IMR-90 (cell line): ENCODE measurements at regions not wholly inside any gene's neighbourhood (a gene's known extent, or its start where the extent isn't known, plus 50 kb on each side); places are given as distances from the start of the nearest gene placed in this dataset.

ENCODE experiments used
- ATAC-seq: fragments of 200-7000 bp; cut with Tn5 transposase; 2 replicates; pipeline ENCODE4 v1.9.1; 2020; ENCODE audit warnings: low read depth, mild to moderate bottlenecking, moderate library complexity
- BruUV-seq: library from RNA; stranded (reverse); fragments of 400-500 nt; replicated peaks from 2 replicates; lab custom pipeline; 2021; lab: Mats Ljungman, UMichigan
- CTCF ChIA-PET: fragments of 300-600 bp; formaldehyde crosslinking; extraction: SDS; loops from one replicate; lab custom pipeline; 2021; ENCODE audit warnings: antibody characterized with exemption; lab: Yijun Ruan, JAX
- POLR2A ChIA-PET: fragments of 300-600 bp; sonication (Branson Sonifier 250); formaldehyde crosslinking; loops from one replicate; lab custom pipeline; 2022; ENCODE audit warnings: antibody characterized with exemption; ENCODE audit not compliant: unreplicated experiment; lab: Charles Lee
- DNase-seq: peaks from one replicate; pipeline ENCODE4 v3.0.0; 2013
- H2AFZ ChIP-seq: replicated peaks from 2 replicates; pipeline ENCODE3; 2013; ENCODE audit warnings: low read length, mild to moderate bottlenecking; ENCODE audit not compliant: poor library complexity
- H2AK5ac ChIP-seq: 2 replicates; pipeline ENCODE4 v1.6.1; 2013; ENCODE audit warnings: low read depth, low read length, inconsistent platforms
- H2AK9ac ChIP-seq: replicated peaks from 2 replicates; pipeline ENCODE3; 2013; ENCODE audit warnings: mild to moderate bottlenecking, low read depth, low read length, moderate library complexity; ENCODE audit not compliant: poor library complexity
- H2BK120ac ChIP-seq: 2 replicates; pipeline ENCODE4 v1.6.1; 2013; ENCODE audit warnings: low read depth, low read length, inconsistent platforms
- H2BK15ac ChIP-seq: 3 replicates; pipeline ENCODE4 v1.6.1; 2013; ENCODE audit warnings: low read depth, low read length, inconsistent platforms
- H2BK20ac ChIP-seq: 2 replicates; pipeline ENCODE4 v1.6.1; 2013; ENCODE audit warnings: low read depth, mild to moderate bottlenecking, inconsistent platforms, low read length, moderate library complexity
- H2BK5ac ChIP-seq: 2 replicates; pipeline ENCODE4 v1.6.1; 2013; ENCODE audit warnings: mild to moderate bottlenecking, low read depth, low read length, inconsistent platforms; ENCODE audit not compliant: poor library complexity, severe bottlenecking
- H3K14ac ChIP-seq: replicated peaks from 2 replicates; pipeline ENCODE4 v1.6.1; 2013; ENCODE audit warnings: low read depth, low read length, inconsistent platforms
- H3K18ac ChIP-seq: 2 replicates; pipeline ENCODE4 v1.6.1; 2013; ENCODE audit warnings: low read depth, low read length, control low read depth
- H3K23ac ChIP-seq: 2 replicates; pipeline ENCODE4 v1.6.1; 2013; ENCODE audit warnings: low read depth, low read length, inconsistent platforms
- H3K27ac ChIP-seq: 2 replicates; pipeline ENCODE4 v1.5.1; 2013; ENCODE audit warnings: mild to moderate bottlenecking, control low read depth, low read length; ENCODE audit not compliant: insufficient read depth
- H3K27me3 ChIP-seq: 2 replicates; pipeline ENCODE4 v1.6.1; 2013; ENCODE audit warnings: low read length; ENCODE audit not compliant: control insufficient read depth, insufficient read depth
- H3K36me3 ChIP-seq: 2 replicates; pipeline ENCODE4 v1.6.1; 2013; ENCODE audit warnings: low read length, mixed read lengths; ENCODE audit not compliant: control insufficient read depth, insufficient read depth
- H3K4ac ChIP-seq: 2 replicates; pipeline ENCODE4 v1.6.1; 2013; ENCODE audit warnings: low read depth, low read length, inconsistent platforms
- H3K4me1 ChIP-seq: 2 replicates; pipeline ENCODE4 v1.6.1; 2013; ENCODE audit warnings: low read length, mixed read lengths; ENCODE audit not compliant: control insufficient read depth, insufficient read depth
- H3K4me2 ChIP-seq: 2 replicates; pipeline ENCODE4 v1.6.1; 2013; ENCODE audit warnings: low read depth, mild to moderate bottlenecking, control low read depth, low read length, moderate library complexity
- H3K4me3 ChIP-seq: 2 replicates; pipeline ENCODE4 v1.5.1; 2013; ENCODE audit warnings: low read depth, mild to moderate bottlenecking, control low read depth, low read length, moderate library complexity; ENCODE audit not compliant: insufficient read depth
- H3K56ac ChIP-seq: 2 replicates; pipeline ENCODE4 v1.6.1; 2013; ENCODE audit warnings: low read length, inconsistent platforms; ENCODE audit not compliant: insufficient read depth; ENCODE audit errors: extremely low read depth
- H3K79me1 ChIP-seq, 2 experiments: 2 replicates each; pipeline ENCODE4 v1.6.1; 2013; ENCODE audit warnings: low read length in 2 of 2, inconsistent platforms in 1 of 2, low read depth in 1 of 2
- H3K9ac ChIP-seq: 2 replicates; pipeline ENCODE4 v1.6.1; 2013; ENCODE audit warnings: low read depth, low read length, control low read depth
- H3K9me1 ChIP-seq: 2 replicates; pipeline ENCODE4 v1.6.1; 2013; ENCODE audit warnings: low read length, inconsistent platforms; ENCODE audit not compliant: insufficient read depth
- H3K9me3 ChIP-seq: 2 replicates; pipeline ENCODE4 v1.6.1; 2013; ENCODE audit warnings: low read length; ENCODE audit not compliant: control insufficient read depth, insufficient read depth
- H4K20me1 ChIP-seq: 2 replicates; pipeline ENCODE4 v1.6.1; 2013; ENCODE audit warnings: low read length, inconsistent platforms; ENCODE audit not compliant: insufficient read depth
- H4K5ac ChIP-seq: 2 replicates; pipeline ENCODE4 v1.6.1; 2013; ENCODE audit warnings: mild to moderate bottlenecking, low read depth, low read length, control low read depth
- H4K8ac ChIP-seq, 2 experiments: 2 replicates each; pipeline ENCODE4 v1.6.1; 2013; ENCODE audit warnings: low read depth in 2 of 2, low read length in 2 of 2, control low read depth in 1 of 2, inconsistent platforms in 1 of 2
- H4K91ac ChIP-seq: 2 replicates; pipeline ENCODE4 v1.6.1; 2013; ENCODE audit warnings: low read depth, low read length, inconsistent platforms; ENCODE audit not compliant: insufficient read depth
- BHLHE40 ChIP-seq: fragments of 150-350 bp; IDR thresholded peaks from 2 replicates; pipeline ENCODE4 v1.6.1; 2016; ENCODE audit warnings: mild to moderate bottlenecking, low read depth, low read length
- CEBPB ChIP-seq: IDR thresholded peaks from 2 replicates; pipeline ENCODE4 v1.6.1; 2012; ENCODE audit warnings: low read depth, low read length, improper control_type of control experiment
- CHD1 ChIP-seq: IDR thresholded peaks from 2 replicates; pipeline ENCODE4 v1.6.1; 2012; ENCODE audit warnings: low read depth, low read length, improper control_type of control experiment
- ELK1 ChIP-seq: fragments of 150-350 bp; IDR thresholded peaks from 2 replicates; pipeline ENCODE4 v1.6.1; 2016; ENCODE audit warnings: low read depth, mild to moderate bottlenecking, low read length, moderate library complexity, borderline replicate concordance
- FOS ChIP-seq: fragments of 150-350 bp; IDR thresholded peaks from 2 replicates; pipeline ENCODE4 v1.6.1; 2016; ENCODE audit warnings: low read depth, low read length
- MAFK ChIP-seq: IDR thresholded peaks from 2 replicates; pipeline ENCODE4 v1.6.1; 2012; ENCODE audit warnings: low read depth, low read length, improper control_type of control experiment
- MAZ ChIP-seq: IDR thresholded peaks from 2 replicates; pipeline ENCODE4 v1.6.1; 2012; ENCODE audit warnings: low read depth, mild to moderate bottlenecking, low read length, improper control_type of control experiment, moderate library complexity, borderline replicate concordance
- MXI1 ChIP-seq: IDR thresholded peaks from 2 replicates; pipeline ENCODE4 v1.6.1; 2012; ENCODE audit warnings: low read depth, mild to moderate bottlenecking, low read length, moderate library complexity, borderline replicate concordance
- NFE2L2 ChIP-seq: fragments of 150-350 bp; IDR thresholded peaks from 2 replicates; pipeline ENCODE4 v1.6.1; 2016; ENCODE audit warnings: low read depth, mild to moderate bottlenecking, low read length
- POLR2A ChIP-seq: IDR thresholded peaks from 2 replicates; pipeline ENCODE4 v1.6.1; 2012; ENCODE audit warnings: mild to moderate bottlenecking, low read depth, low read length
- RAD21 ChIP-seq: IDR thresholded peaks from 2 replicates; pipeline ENCODE4 v1.6.1; 2012; ENCODE audit warnings: low read length, improper control_type of control experiment
- RCOR1 ChIP-seq: IDR thresholded peaks from 2 replicates; pipeline ENCODE4 v1.6.1; 2012; ENCODE audit warnings: mild to moderate bottlenecking, low read length, improper control_type of control experiment; ENCODE audit not compliant: insufficient replicate concordance
- RFX5 ChIP-seq: IDR thresholded peaks from 2 replicates; pipeline ENCODE4 v1.8.0; 2012; ENCODE audit warnings: low read depth, mild to moderate bottlenecking, low read length, moderate library complexity
- SMC3 ChIP-seq: fragments of 150-350 bp; IDR thresholded peaks from 2 replicates; pipeline ENCODE4 v1.6.1; 2016; ENCODE audit warnings: low read depth, mild to moderate bottlenecking, antibody characterized with exemption, low read length, moderate library complexity
- USF2 ChIP-seq: fragments of 150-350 bp; IDR thresholded peaks from 2 replicates; pipeline ENCODE4 v1.6.1; 2017; ENCODE audit warnings: mild to moderate bottlenecking, antibody characterized with exemption, low read length, low read depth
- WGBS, 2 experiments: methylation state at CpG; one replicate each; pipeline versions ENCODE4 v1.1.5 to v1.1.7; 2013; ENCODE audit warnings: missing lambda C conversion rate in 2 of 2; ENCODE audit not compliant: insufficient read length in 1 of 2; ENCODE audit errors: extremely low coverage in 2 of 2; 5-methylcytosine and 5-hydroxymethylcytosine counted together
- dilution Hi-C: fragments of 300-500 bp; cut with HindIII; formaldehyde crosslinking; loops from one replicate; pipeline ENCODE4 v1.14.3; 2018; ENCODE audit warnings: low sequenced_read_pairs; ENCODE audit not compliant: unreplicated experiment
- in situ Hi-C: fragments of 300-500 bp; cut with MboI; formaldehyde crosslinking; loops from 3 replicates; pipeline ENCODE4 v1.14.3; 2019; ENCODE audit warnings: low sequenced_read_pairs, inconsistent platforms, mixed read lengths
- intact Hi-C: fragments of 100-400 bp; cut with micrococcal nuclease; formaldehyde crosslinking; loops from 2 replicates; pipeline ENCODE4 v1.10.0; 2022
- TF ChIP-seq, protein P1 (sequence below): conservative IDR thresholded peaks from 2 replicates; pipeline ENCODE4 v1.5.1; 2012; ENCODE audit warnings: mild to moderate bottlenecking, low read depth, low read length, improper control_type of control experiment

GRCh38 chr15:81812456-81812855 is 233.4 kb downstream of the MEX3B start:
- ChIA-PET POLR2A (interaction anchor here (0.6 kb wide), 1 partner anchor 55 kb away, joined by 3 read pairs; no protein-coding TSS in a partner anchor), CTCF (interaction anchor here (0.6 kb wide), 1 partner anchor 335 kb away, joined by 4 read pairs; no protein-coding TSS in a partner anchor)
- Histone ChIP-seq H4K8ac (no peak overlapping the region), H2AFZ (no peak overlapping the region), H3K14ac (no peak overlapping the region), H3K27ac (no peak overlapping the region), H3K9me1 (no peaks in the 10 kb centered on the region), H3K4me2 (no peak overlapping the region), H3K36me3 (no peaks in the 10 kb centered on the region), H4K20me1 (no peaks in the 10 kb centered on the region), H3K18ac (no peak overlapping the region), H4K91ac (no peak overlapping the region), H3K23ac (no peak overlapping the region), H2AK5ac (no peak overlapping the region), H2BK15ac (no peak overlapping the region), H3K4me1 (no peaks in the 10 kb centered on the region), H3K79me1 (no peaks in the 10 kb centered on the region), H2AK9ac (no peak overlapping the region), H3K27me3 (peaks cover 5% of the 10 kb centered on the region), H3K4ac (no peak overlapping the region), H4K5ac (no peak overlapping the region), H3K9ac (no peak overlapping the region), H3K4me3 (no peak overlapping the region), H2BK5ac (no peak overlapping the region), H2BK20ac (no peak overlapping the region), H3K56ac (no peak overlapping the region), H3K9me3 (no peaks in the 10 kb centered on the region), H2BK120ac (no peak overlapping the region)
- DNase-seq, result no peak
- no CpG with 5 or more reads among the region's 7 CpGs for WGBS, 2 experiments
- dilution Hi-C loops (no loop called here), in situ Hi-C loops (no loop called here), intact Hi-C loops (no loop called here)
- no peak for TF ChIP-seq CHD1
- no peak for TF ChIP-seq CEBPB
- no peak for TF ChIP-seq RAD21
- no peak for TF ChIP-seq RFX5
- TF ChIP-seq, protein P1, sequence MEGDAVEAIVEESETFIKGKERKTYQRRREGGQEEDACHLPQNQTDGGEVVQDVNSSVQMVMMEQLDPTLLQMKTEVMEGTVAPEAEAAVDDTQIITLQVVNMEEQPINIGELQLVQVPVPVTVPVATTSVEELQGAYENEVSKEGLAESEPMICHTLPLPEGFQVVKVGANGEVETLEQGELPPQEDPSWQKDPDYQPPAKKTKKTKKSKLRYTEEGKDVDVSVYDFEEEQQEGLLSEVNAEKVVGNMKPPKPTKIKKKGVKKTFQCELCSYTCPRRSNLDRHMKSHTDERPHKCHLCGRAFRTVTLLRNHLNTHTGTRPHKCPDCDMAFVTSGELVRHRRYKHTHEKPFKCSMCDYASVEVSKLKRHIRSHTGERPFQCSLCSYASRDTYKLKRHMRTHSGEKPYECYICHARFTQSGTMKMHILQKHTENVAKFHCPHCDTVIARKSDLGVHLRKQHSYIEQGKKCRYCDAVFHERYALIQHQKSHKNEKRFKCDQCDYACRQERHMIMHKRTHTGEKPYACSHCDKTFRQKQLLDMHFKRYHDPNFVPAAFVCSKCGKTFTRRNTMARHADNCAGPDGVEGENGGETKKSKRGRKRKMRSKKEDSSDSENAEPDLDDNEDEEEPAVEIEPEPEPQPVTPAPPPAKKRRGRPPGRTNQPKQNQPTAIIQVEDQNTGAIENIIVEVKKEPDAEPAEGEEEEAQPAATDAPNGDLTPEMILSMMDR, result no peak
- no peak for TF ChIP-seq BHLHE40
- no peak for TF ChIP-seq FOS
- TF ChIP-seq MAZ, result no peak
- no peak for TF ChIP-seq RCOR1
- TF ChIP-seq ELK1, result no peak
- no peak for TF ChIP-seq NFE2L2
- no peak for TF ChIP-seq USF2
- no peak for TF ChIP-seq POLR2A
- no peak for TF ChIP-seq SMC3
- no peak for TF ChIP-seq MXI1
- TF ChIP-seq MAFK, result no peak
- ATAC-seq, result no peak
- no TSS peak for BruUV-seq
